Left ventricle myocardium inferior (tissue), 1 donor: ENCODE measurements at regions not wholly inside any gene's neighbourhood (a gene's known extent, or its start where the extent isn't known, plus 50 kb on each side); places are given as distances from the start of the nearest gene placed in this dataset.

Experiments used
- DNase-seq: peaks from one replicate; pipeline ENCODE4 v3.0.0-alpha.2; 2020
- H3K27ac ChIP-seq: fragments of 200-600 bp; replicated peaks from 2 replicates; pipeline ENCODE4 v1.8.0; 2021
- H3K27me3 ChIP-seq: fragments of 200-600 bp; 2 replicates; pipeline ENCODE4 v1.8.0; 2021; ENCODE audit warnings: low read depth
- H3K36me3 ChIP-seq: fragments of 200-600 bp; 2 replicates; pipeline ENCODE4 v1.8.0; 2021
- H3K4me1 ChIP-seq: fragments of 200-600 bp; 2 replicates; pipeline ENCODE4 v1.8.0; 2021
- H3K4me3 ChIP-seq: fragments of 200-600 bp; 2 replicates; pipeline ENCODE4 v1.8.0; 2021; ENCODE audit warnings: mild to moderate bottlenecking, moderate library complexity
- H3K9me3 ChIP-seq: fragments of 200-600 bp; replicated peaks from 2 replicates; pipeline ENCODE4 v1.8.0; 2021
- intact Hi-C: fragments of 100-400 bp; cut with micrococcal nuclease; formaldehyde crosslinking; loops from one replicate; pipeline ENCODE4 v1.11.0; 2022
- TF ChIP-seq, protein P1 (sequence below): fragments of 200-600 bp; IDR thresholded peaks from 2 replicates; pipeline ENCODE4 v1.8.0; 2021; ENCODE audit warnings: antibody characterized with exemption, mild to moderate bottlenecking, borderline replicate concordance
- donor health status: DM: no; HTN: yes; CAD: no; lungs with severe emphysema.

DNA sequence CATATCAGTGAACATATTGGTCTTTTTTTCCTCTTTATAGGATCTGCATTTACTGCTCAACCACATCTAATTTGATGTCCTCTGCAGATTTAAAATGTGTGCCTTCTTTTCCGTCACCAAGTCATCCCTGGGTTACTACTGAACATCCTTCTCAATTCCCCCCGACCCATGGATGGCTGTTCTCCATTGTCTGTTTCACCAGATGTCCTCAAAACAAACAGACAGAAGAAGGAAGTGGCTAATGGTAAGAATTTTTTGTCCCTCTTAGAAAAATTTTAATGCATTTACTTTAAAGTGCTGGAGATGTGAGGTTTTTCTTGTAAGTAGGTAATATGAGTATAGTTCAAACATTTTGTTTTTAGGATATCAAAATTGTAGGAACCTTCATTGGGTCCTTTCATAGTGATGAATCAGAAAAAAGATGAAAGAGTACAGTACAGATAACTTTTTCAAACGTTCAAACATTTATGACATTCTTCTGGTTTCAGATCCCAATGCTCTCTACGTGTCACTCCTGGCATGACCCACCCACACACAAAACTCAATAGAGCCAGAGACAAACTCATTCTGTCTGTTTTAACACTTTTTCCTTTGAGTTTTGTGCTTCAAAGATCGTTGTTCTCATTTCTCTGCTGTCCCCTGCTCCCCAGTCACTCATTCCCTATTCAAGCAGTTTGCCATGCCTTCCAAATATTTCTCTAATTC lies 276.4 kb downstream of the PRL start:
- no peak overlapping the region for H3K27ac ChIP-seq
- H3K4me3 ChIP-seq: no peak overlapping the region
- peaks cover 6% of the 10 kb centered on the region for H3K4me1 ChIP-seq
- no peaks in the 10 kb centered on the region for H3K36me3 ChIP-seq
- TF ChIP-seq, protein P1, sequence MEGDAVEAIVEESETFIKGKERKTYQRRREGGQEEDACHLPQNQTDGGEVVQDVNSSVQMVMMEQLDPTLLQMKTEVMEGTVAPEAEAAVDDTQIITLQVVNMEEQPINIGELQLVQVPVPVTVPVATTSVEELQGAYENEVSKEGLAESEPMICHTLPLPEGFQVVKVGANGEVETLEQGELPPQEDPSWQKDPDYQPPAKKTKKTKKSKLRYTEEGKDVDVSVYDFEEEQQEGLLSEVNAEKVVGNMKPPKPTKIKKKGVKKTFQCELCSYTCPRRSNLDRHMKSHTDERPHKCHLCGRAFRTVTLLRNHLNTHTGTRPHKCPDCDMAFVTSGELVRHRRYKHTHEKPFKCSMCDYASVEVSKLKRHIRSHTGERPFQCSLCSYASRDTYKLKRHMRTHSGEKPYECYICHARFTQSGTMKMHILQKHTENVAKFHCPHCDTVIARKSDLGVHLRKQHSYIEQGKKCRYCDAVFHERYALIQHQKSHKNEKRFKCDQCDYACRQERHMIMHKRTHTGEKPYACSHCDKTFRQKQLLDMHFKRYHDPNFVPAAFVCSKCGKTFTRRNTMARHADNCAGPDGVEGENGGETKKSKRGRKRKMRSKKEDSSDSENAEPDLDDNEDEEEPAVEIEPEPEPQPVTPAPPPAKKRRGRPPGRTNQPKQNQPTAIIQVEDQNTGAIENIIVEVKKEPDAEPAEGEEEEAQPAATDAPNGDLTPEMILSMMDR: no peak
- no peak for DNase-seq
- intact Hi-C loops: no loop called here
- H3K27me3 ChIP-seq: no peaks in the 10 kb centered on the region
- peaks cover 12% of the 10 kb centered on the region for H3K9me3 ChIP-seq

DNA sequence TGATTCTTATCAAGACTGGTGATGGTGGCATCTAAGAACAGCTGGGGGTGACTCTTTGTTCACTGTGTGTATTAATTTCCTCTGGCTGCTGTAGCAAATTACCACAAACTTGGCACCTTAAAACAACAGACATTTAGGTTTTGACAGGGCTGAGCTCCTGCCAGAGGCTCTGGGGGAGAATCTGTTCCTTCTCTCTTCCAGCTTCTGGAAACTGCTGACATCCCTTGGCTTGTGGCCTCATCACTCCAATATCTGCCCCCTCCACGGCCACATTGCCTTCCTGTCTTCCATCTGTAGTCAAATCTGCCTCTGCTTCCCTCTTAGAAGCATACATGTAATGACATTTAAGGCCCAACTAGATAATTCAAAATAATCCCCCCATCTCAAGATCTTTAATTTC lies 274.9 kb downstream of the PRL start:
- DNase-seq: no peak
- intact Hi-C loops: no loop called here
- peaks cover 12% of the 10 kb centered on the region for H3K9me3 ChIP-seq
- no peak overlapping the region for H3K4me3 ChIP-seq
- no peak overlapping the region for H3K27ac ChIP-seq
- peaks cover 15% of the 10 kb centered on the region for H3K4me1 ChIP-seq
- H3K27me3 ChIP-seq: no peaks in the 10 kb centered on the region
- TF ChIP-seq, protein P1: no peak
- H3K36me3 ChIP-seq: no peaks in the 10 kb centered on the region

DNA sequence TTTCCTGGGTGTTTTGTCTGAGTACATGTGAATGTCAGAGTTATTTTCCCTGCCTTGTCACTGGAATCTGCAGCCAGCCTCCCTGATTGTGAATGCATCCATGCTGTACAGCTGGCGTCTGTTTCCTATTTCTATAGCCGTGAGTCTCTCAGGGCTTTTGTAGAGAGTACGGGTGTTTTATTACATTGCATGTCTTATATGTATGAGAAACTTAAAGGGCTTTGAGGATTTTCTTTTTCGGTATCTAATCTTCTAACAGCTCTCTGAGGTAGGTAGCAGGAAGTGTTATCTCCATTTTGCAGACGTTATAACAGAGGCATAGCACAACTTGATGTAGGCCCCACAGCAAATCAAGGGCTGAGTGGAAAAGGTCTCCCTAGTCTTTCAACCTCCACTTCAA lies 272.9 kb downstream of the PRL start:
- Histone ChIP-seq H3K27ac (no peak overlapping the region), H3K9me3 (peaks cover 12% of the 10 kb centered on the region), H3K27me3 (no peaks in the 10 kb centered on the region), H3K36me3 (no peaks in the 10 kb centered on the region), H3K4me1 (peaks cover 27% of the 10 kb centered on the region), H3K4me3 (no peak overlapping the region)
- intact Hi-C loops: no loop called here
- DNase-seq: no peak
- TF ChIP-seq, protein P1: no peak

DNA sequence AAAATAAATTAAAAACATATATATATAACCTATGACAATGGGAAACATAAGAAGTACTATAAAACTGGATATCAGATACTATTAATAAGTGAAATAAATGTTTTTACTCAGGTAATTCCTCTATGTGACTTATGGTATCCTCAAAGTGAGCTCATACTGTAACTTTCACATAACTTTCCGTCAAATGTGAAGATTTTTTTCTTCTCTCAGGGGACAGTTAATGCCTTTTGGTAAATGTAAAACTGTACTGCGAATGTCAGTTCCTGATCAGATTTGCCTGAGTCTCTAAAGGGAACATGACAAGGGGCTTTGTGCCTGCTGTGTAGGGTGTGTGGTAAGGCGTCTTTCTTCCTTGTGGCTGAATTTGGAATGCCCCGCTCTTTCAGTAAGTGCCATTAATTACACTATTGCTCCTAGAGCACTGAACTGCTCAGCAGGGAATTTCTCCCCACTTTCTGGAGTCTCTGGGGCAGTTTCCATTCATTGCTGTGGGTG lies 271.8 kb downstream of the PRL start:
- H3K4me3 ChIP-seq: no peak overlapping the region
- H3K4me1 ChIP-seq: peaks cover 37% of the 10 kb centered on the region
- no peaks in the 10 kb centered on the region for H3K27me3 ChIP-seq
- no peak for DNase-seq
- peak overlapping the region; percentile 57 for H3K27ac ChIP-seq
- peaks cover 12% of the 10 kb centered on the region for H3K9me3 ChIP-seq
- TF ChIP-seq, protein P1: no peak
- intact Hi-C loops: no loop called here
- no peaks in the 10 kb centered on the region for H3K36me3 ChIP-seq

DNA sequence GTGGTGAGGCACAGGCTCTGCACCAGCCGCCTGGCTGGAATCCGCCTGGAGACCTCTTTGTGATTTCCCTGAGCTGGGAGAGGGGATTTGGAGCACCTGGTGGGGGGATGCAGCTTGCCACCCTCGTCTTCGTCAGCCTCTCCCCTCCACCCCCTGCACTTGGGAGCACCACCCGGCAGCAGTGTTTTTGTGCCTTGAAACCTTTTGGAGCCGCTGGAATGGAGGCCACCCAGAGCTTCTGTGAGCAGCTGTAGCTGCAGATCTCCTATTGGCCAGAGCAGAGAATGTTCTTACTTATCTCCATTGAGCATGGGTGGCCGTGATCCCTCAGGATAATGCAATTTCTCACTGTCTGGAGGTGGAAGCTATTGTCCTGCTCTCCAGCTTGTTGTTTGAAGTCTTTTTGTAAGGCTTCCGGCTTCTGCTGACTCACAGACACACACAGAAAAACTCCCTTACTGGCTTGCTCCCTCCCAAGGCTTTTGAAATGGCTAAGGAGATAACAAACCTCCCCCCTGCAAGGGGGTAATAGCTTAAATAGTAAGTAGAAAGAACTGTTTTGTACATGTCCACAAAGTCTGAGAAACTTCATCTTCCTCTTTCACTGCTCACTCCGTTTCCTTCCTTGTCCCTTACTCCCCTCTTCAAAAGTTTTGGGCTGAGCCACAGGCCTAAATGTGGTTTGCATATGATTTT lies 271.2 kb downstream of the PRL start:
- H3K4me3 ChIP-seq: no peak overlapping the region
- H3K27ac ChIP-seq: peak overlapping the region; percentile 57
- intact Hi-C loops: no loop called here
- no peaks in the 10 kb centered on the region for H3K27me3 ChIP-seq
- DNase-seq: no peak
- TF ChIP-seq, protein P1: no peak
- no peaks in the 10 kb centered on the region for H3K36me3 ChIP-seq
- H3K9me3 ChIP-seq: peaks cover 12% of the 10 kb centered on the region
- peaks cover 37% of the 10 kb centered on the region for H3K4me1 ChIP-seq
